ENCODE measurements at regions not wholly inside any gene's neighbourhood (a gene's known extent, or its start where the extent isn't known, plus 50 kb on each side); places are given as distances from the start of the nearest gene placed in this dataset.

DNA sequence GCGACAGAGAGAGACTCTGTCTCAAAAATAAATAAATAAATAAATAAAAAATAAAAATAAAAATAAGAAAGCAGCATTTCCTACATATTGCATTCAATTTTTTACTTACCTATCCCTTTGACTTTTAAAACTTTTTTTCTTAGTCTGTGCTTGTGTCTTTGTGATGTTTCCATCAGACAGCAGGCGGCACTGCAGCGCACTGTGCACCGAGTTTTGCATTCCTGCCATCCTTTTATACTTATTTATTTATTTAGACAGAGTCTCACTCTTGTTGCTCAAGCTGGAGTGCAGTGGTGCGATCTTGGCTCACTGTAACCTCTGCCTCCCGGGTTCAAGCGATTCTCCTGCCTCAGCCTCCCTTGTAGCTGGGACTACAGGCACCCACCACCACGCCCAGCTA is 203.9 kb downstream of the SPATA31A1 start:
- TF ChIP-seq, protein P1, sequence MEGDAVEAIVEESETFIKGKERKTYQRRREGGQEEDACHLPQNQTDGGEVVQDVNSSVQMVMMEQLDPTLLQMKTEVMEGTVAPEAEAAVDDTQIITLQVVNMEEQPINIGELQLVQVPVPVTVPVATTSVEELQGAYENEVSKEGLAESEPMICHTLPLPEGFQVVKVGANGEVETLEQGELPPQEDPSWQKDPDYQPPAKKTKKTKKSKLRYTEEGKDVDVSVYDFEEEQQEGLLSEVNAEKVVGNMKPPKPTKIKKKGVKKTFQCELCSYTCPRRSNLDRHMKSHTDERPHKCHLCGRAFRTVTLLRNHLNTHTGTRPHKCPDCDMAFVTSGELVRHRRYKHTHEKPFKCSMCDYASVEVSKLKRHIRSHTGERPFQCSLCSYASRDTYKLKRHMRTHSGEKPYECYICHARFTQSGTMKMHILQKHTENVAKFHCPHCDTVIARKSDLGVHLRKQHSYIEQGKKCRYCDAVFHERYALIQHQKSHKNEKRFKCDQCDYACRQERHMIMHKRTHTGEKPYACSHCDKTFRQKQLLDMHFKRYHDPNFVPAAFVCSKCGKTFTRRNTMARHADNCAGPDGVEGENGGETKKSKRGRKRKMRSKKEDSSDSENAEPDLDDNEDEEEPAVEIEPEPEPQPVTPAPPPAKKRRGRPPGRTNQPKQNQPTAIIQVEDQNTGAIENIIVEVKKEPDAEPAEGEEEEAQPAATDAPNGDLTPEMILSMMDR (IDR thresholded peaks at IDR 0.05): 0 out of 2 replicates have a peak, but pooled peaks have one; percentile 16

GRCh38 chr9:39587844-39588499 is 232.5 kb downstream of the SPATA31A1 start:
- TF ChIP-seq, protein P1 (IDR thresholded peaks at IDR 0.05): no peak

GRCh38 chr9:39588500-39589137 is 233.2 kb downstream of the SPATA31A1 start:
- TF ChIP-seq, protein P1 (IDR thresholded peaks at IDR 0.05): no peak

Measured in LNCAP (cell line).